ENCODE measurements at regions not wholly inside any gene's neighbourhood (a gene's known extent, or its start where the extent isn't known, plus 50 kb on each side); places are given as distances from the start of the nearest gene placed in this dataset.

DNA sequence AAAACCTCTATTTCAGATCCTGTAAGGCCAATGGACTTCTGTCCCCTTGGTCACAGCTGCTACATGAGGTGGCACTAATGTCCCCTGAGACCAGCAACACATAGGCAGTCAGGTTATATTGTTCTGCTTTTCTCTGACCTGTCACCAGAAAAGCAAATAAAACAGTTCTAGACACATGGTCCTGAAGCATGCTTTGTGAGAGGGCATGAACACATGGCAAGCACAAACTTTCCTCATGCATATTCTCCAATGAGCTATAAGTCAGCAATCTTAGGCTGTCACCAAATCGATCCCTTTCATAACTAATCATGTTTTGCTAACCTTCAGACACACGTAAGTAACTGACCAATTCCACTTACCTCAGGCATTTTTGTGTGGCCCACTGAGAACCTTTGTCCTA lies 225.4 kb upstream of the ZC3H12C start:
- Mint-ChIP-seq H3K9me3 (ENCODE audit: low read depth) (peaks cover 8% of the 10 kb centered on the region), H3K4me1 (ENCODE audit: low read depth) (peaks cover 16% of the 10 kb centered on the region), H3K27me3 (ENCODE audit: low read depth) (peaks cover 3% of the 10 kb centered on the region), H3K4me3 (ENCODE audit: unreplicated experiment) (no peak overlapping the region), H3K27ac (ENCODE audit: unreplicated experiment) (no peak overlapping the region), H3K36me3 (ENCODE audit: low read depth) (peaks cover 2% of the 10 kb centered on the region)
- no peak for DNase-seq (ENCODE audit: low spot score)
- TF ChIP-seq, protein P1, sequence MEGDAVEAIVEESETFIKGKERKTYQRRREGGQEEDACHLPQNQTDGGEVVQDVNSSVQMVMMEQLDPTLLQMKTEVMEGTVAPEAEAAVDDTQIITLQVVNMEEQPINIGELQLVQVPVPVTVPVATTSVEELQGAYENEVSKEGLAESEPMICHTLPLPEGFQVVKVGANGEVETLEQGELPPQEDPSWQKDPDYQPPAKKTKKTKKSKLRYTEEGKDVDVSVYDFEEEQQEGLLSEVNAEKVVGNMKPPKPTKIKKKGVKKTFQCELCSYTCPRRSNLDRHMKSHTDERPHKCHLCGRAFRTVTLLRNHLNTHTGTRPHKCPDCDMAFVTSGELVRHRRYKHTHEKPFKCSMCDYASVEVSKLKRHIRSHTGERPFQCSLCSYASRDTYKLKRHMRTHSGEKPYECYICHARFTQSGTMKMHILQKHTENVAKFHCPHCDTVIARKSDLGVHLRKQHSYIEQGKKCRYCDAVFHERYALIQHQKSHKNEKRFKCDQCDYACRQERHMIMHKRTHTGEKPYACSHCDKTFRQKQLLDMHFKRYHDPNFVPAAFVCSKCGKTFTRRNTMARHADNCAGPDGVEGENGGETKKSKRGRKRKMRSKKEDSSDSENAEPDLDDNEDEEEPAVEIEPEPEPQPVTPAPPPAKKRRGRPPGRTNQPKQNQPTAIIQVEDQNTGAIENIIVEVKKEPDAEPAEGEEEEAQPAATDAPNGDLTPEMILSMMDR (IDR thresholded peaks at IDR 0.05) = no peak

DNA sequence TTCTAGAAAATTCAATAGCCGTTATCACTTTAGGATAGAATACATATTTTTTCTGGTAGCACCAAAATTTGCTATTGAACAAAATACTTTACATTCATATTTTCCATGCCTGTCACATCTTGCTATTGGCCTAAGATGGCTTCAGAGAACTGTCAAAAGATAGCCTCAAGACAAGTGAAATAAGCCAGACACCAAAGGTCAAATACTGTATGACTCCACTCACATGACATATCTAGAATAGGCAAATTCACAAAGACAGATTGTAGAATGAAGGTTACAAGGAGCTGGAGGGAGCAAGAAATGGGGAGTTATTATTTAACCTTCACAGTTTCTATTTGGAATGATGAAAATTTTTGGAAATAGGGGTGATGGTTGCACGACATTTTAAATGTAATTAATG lies 223.7 kb upstream of the ZC3H12C start:
- peaks cover 10% of the 10 kb centered on the region for H3K9me3 Mint-ChIP-seq (ENCODE audit: low read depth)
- TF ChIP-seq, protein P1 (IDR thresholded peaks at IDR 0.05) = no peak
- no peak for DNase-seq (ENCODE audit: low spot score)
- H3K27me3 Mint-ChIP-seq (ENCODE audit: low read depth) = peaks cover 4% of the 10 kb centered on the region
- no peak overlapping the region for H3K27ac Mint-ChIP-seq (ENCODE audit: unreplicated experiment)
- no peak overlapping the region for H3K4me3 Mint-ChIP-seq (ENCODE audit: unreplicated experiment)
- peaks cover 4% of the 10 kb centered on the region for H3K4me1 Mint-ChIP-seq (ENCODE audit: low read depth)
- peaks cover 3% of the 10 kb centered on the region for H3K36me3 Mint-ChIP-seq (ENCODE audit: low read depth)

GRCh38 chr11:109870297-109870696 lies 222.9 kb upstream of the ZC3H12C start:
- TF ChIP-seq, protein P1 (IDR thresholded peaks at IDR 0.05) = no peak
- Mint-ChIP-seq H3K27me3 (ENCODE audit: low read depth) (peaks cover 4% of the 10 kb centered on the region), H3K36me3 (ENCODE audit: low read depth) (peaks cover 3% of the 10 kb centered on the region), H3K9me3 (ENCODE audit: low read depth) (peaks cover 10% of the 10 kb centered on the region), H3K27ac (ENCODE audit: unreplicated experiment) (no peak overlapping the region), H3K4me3 (ENCODE audit: unreplicated experiment) (no peak overlapping the region), H3K4me1 (ENCODE audit: low read depth) (no peaks in the 10 kb centered on the region)
- DNase-seq (ENCODE audit: low spot score) = no peak

DNA sequence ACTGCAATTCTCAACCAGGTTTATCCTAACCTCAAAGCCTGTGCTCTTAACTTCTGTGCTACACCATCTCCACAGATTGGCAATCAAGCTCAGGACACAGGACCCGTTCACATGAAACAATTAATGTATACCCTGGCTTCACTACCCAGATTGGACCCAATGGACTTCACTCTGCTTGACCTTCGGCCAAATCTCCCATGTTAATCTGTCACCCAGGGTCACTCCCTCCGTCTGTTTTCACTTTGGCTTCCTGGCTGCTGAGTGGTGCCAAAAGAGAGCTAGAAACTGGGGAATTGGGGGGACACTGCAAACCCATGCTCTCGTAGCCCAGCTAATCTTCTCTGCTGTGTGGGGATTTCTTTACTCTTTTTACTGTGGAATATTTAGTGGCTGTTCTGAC lies 216.1 kb upstream of the ZC3H12C start:
- TF ChIP-seq, protein P1 (IDR thresholded peaks at IDR 0.05) = no peak
- Mint-ChIP-seq H3K4me1 (ENCODE audit: low read depth) (no peaks in the 10 kb centered on the region), H3K9me3 (ENCODE audit: low read depth) (peaks cover 10% of the 10 kb centered on the region), H3K27ac (ENCODE audit: unreplicated experiment) (no peak overlapping the region), H3K4me3 (ENCODE audit: unreplicated experiment) (no peak overlapping the region), H3K27me3 (ENCODE audit: low read depth) (peaks cover 8% of the 10 kb centered on the region), H3K36me3 (ENCODE audit: low read depth) (peaks cover 3% of the 10 kb centered on the region)
- DNase-seq (ENCODE audit: low spot score) = no peak

- H3K27me3 Mint-ChIP-seq (ENCODE audit: low read depth) = peaks cover 10% of the 10 kb centered on the region
- TF ChIP-seq, protein P1 (IDR thresholded peaks at IDR 0.05) = no peak
- H3K4me3 Mint-ChIP-seq (ENCODE audit: unreplicated experiment) = no peak overlapping the region
- H3K4me1 Mint-ChIP-seq (ENCODE audit: low read depth) = no peaks in the 10 kb centered on the region
- no peak for DNase-seq (ENCODE audit: low spot score)
- no peak overlapping the region for H3K27ac Mint-ChIP-seq (ENCODE audit: unreplicated experiment)
- H3K36me3 Mint-ChIP-seq (ENCODE audit: low read depth) = no peaks in the 10 kb centered on the region
- peaks cover 6% of the 10 kb centered on the region for H3K9me3 Mint-ChIP-seq (ENCODE audit: low read depth)
Measured at GRCh38 chr11:109884501-109884900, 208.7 kb upstream of the ZC3H12C start.

Data from chondrocyte (in vitro differentiated cells).